ENCODE measurements at regions not wholly inside any gene's neighbourhood (a gene's known extent, or its start where the extent isn't known, plus 50 kb on each side); places are given as distances from the start of the nearest gene placed in this dataset.
"Not testable (repeated sequence)": the region's sequence is repeated elsewhere in the genome, so short reads cannot be mapped to it uniquely, and the experiment has no call there.

GRCh38 chr5:113693701-113694100 is 180.2 kb downstream of the YTHDC2 start:
- H3K4me3 Mint-ChIP-seq = no peak overlapping the region
- peaks cover 27% of the 10 kb centered on the region for H3K27me3 Mint-ChIP-seq
- no peak overlapping the region for H3K27ac Mint-ChIP-seq
- H3K9me3 Mint-ChIP-seq = no peaks in the 10 kb centered on the region
- no peaks in the 10 kb centered on the region for H3K36me3 Mint-ChIP-seq
- no peaks in the 10 kb centered on the region for H3K4me1 Mint-ChIP-seq
- no peak for ATAC-seq

- ATAC-seq = no peak
- Mint-ChIP-seq H3K9me3 (no peaks in the 10 kb centered on the region), H3K36me3 (no peaks in the 10 kb centered on the region), H3K4me3 (no peak overlapping the region), H3K27me3 (peaks cover 21% of the 10 kb centered on the region), H3K27ac (no peak overlapping the region), H3K4me1 (no peaks in the 10 kb centered on the region)
Observed at GRCh38 chr5:113694576-113694975, 181.1 kb downstream of the YTHDC2 start.

- no peaks in the 10 kb centered on the region for H3K36me3 Mint-ChIP-seq
- no peak overlapping the region for H3K4me3 Mint-ChIP-seq
- no peaks in the 10 kb centered on the region for H3K27me3 Mint-ChIP-seq
- H3K27ac Mint-ChIP-seq = no peak overlapping the region
- ATAC-seq = no peak
- peaks cover 11% of the 10 kb centered on the region for H3K9me3 Mint-ChIP-seq
- H3K4me1 Mint-ChIP-seq = no peaks in the 10 kb centered on the region
Observed at GRCh38 chr5:113703266-113703665, 189.8 kb downstream of the YTHDC2 start.

- H3K4me3 Mint-ChIP-seq = no peak overlapping the region
- H3K27ac Mint-ChIP-seq = no peak overlapping the region
- ATAC-seq = no peak
- no peaks in the 10 kb centered on the region for H3K36me3 Mint-ChIP-seq
- peaks cover 11% of the 10 kb centered on the region for H3K9me3 Mint-ChIP-seq
- no peaks in the 10 kb centered on the region for H3K27me3 Mint-ChIP-seq
- no peaks in the 10 kb centered on the region for H3K4me1 Mint-ChIP-seq
Observed at GRCh38 chr5:113705657-113706056, 192.2 kb downstream of the YTHDC2 start.

- H3K27me3 Mint-ChIP-seq = no peaks in the 10 kb centered on the region
- no peak overlapping the region for H3K27ac Mint-ChIP-seq
- peaks cover 4% of the 10 kb centered on the region for H3K9me3 Mint-ChIP-seq
- H3K36me3 Mint-ChIP-seq = no peaks in the 10 kb centered on the region
- no peak for ATAC-seq
- H3K4me3 Mint-ChIP-seq = no peak overlapping the region
- H3K4me1 Mint-ChIP-seq = no peaks in the 10 kb centered on the region
Observed at GRCh38 chr5:113713051-113713450, 199.6 kb downstream of the YTHDC2 start.

GRCh38 chr5:113715921-113716320 is 202.4 kb downstream of the YTHDC2 start:
- not testable (repeated sequence) for H3K9me3 Mint-ChIP-seq, H3K27me3 Mint-ChIP-seq, ATAC-seq, H3K4me1 Mint-ChIP-seq, H3K27ac Mint-ChIP-seq, H3K36me3 Mint-ChIP-seq, H3K4me3 Mint-ChIP-seq

GRCh38 chr5:113719549-113719948 is 206.1 kb downstream of the YTHDC2 start:
- Mint-ChIP-seq H3K4me1 (no peaks in the 10 kb centered on the region), H3K27me3 (no peaks in the 10 kb centered on the region), H3K36me3 (no peaks in the 10 kb centered on the region), H3K4me3 (no peak overlapping the region), H3K9me3 (peaks cover 3% of the 10 kb centered on the region), H3K27ac (no peak overlapping the region)
- no peak for ATAC-seq

- Mint-ChIP-seq H3K27ac (no peak overlapping the region), H3K4me1 (no peaks in the 10 kb centered on the region), H3K36me3 (no peaks in the 10 kb centered on the region), H3K4me3 (no peak overlapping the region), H3K9me3 (peaks cover 3% of the 10 kb centered on the region), H3K27me3 (no peaks in the 10 kb centered on the region)
- ATAC-seq = no peak
Observed at GRCh38 chr5:113721171-113721570, 207.7 kb downstream of the YTHDC2 start.

GRCh38 chr5:113723021-113723420 is 209.5 kb downstream of the YTHDC2 start:
- Mint-ChIP-seq H3K27ac (no peak overlapping the region), H3K27me3 (no peaks in the 10 kb centered on the region), H3K4me1 (no peaks in the 10 kb centered on the region), H3K4me3 (no peak overlapping the region), H3K9me3 (peaks cover 3% of the 10 kb centered on the region), H3K36me3 (no peaks in the 10 kb centered on the region)
- no peak for ATAC-seq

- Mint-ChIP-seq H3K27ac (no peak overlapping the region), H3K4me3 (no peak overlapping the region), H3K36me3 (no peaks in the 10 kb centered on the region), H3K27me3 (peaks cover under 1% of the 10 kb centered on the region), H3K4me1 (no peaks in the 10 kb centered on the region), H3K9me3 (no peaks in the 10 kb centered on the region)
- no peak for ATAC-seq
Observed at GRCh38 chr5:113735751-113736150, 222.3 kb downstream of the YTHDC2 start.

GRCh38 chr5:113742176-113742575 is 228.7 kb downstream of the YTHDC2 start:
- no peaks in the 10 kb centered on the region for H3K36me3 Mint-ChIP-seq
- H3K4me3 Mint-ChIP-seq = no peak overlapping the region
- ATAC-seq = no peak
- H3K27ac Mint-ChIP-seq = no peak overlapping the region
- H3K4me1 Mint-ChIP-seq = no peaks in the 10 kb centered on the region
- no peaks in the 10 kb centered on the region for H3K9me3 Mint-ChIP-seq
- H3K27me3 Mint-ChIP-seq = no peaks in the 10 kb centered on the region

GRCh38 chr5:113742639-113743038 is 229.1 kb downstream of the YTHDC2 start:
- Mint-ChIP-seq H3K27ac (no peak overlapping the region), H3K4me3 (no peak overlapping the region), H3K36me3 (no peaks in the 10 kb centered on the region), H3K27me3 (no peaks in the 10 kb centered on the region), H3K9me3 (no peaks in the 10 kb centered on the region), H3K4me1 (no peaks in the 10 kb centered on the region)
- ATAC-seq = no peak

GRCh38 chr5:113748403-113748802 is 234.9 kb downstream of the YTHDC2 start:
- ATAC-seq = no peak
- no peak overlapping the region for H3K27ac Mint-ChIP-seq
- H3K9me3 Mint-ChIP-seq = no peaks in the 10 kb centered on the region
- no peaks in the 10 kb centered on the region for H3K4me1 Mint-ChIP-seq
- no peaks in the 10 kb centered on the region for H3K27me3 Mint-ChIP-seq
- no peak overlapping the region for H3K4me3 Mint-ChIP-seq
- no peaks in the 10 kb centered on the region for H3K36me3 Mint-ChIP-seq

- no peak overlapping the region for H3K27ac Mint-ChIP-seq
- no peaks in the 10 kb centered on the region for H3K9me3 Mint-ChIP-seq
- no peaks in the 10 kb centered on the region for H3K27me3 Mint-ChIP-seq
- no peak for ATAC-seq
- H3K36me3 Mint-ChIP-seq = no peaks in the 10 kb centered on the region
- no peaks in the 10 kb centered on the region for H3K4me1 Mint-ChIP-seq
- H3K4me3 Mint-ChIP-seq = no peak overlapping the region
Observed at GRCh38 chr5:113749334-113749733, 235.8 kb downstream of the YTHDC2 start.

GRCh38 chr5:113753182-113753581 is 239.7 kb downstream of the YTHDC2 start:
- H3K4me3 Mint-ChIP-seq, H3K9me3 Mint-ChIP-seq, ATAC-seq, H3K27ac Mint-ChIP-seq, H3K4me1 Mint-ChIP-seq, H3K36me3 Mint-ChIP-seq: not testable (repeated sequence)
- H3K27me3 Mint-ChIP-seq = peaks cover 15% of the 10 kb centered on the region

GRCh38 chr5:113755516-113755915 is 242.0 kb downstream of the YTHDC2 start:
- peaks cover 3% of the 10 kb centered on the region for H3K9me3 Mint-ChIP-seq
- peaks cover 19% of the 10 kb centered on the region for H3K27me3 Mint-ChIP-seq
- no peak for ATAC-seq
- H3K36me3 Mint-ChIP-seq = no peaks in the 10 kb centered on the region
- H3K27ac Mint-ChIP-seq = no peak overlapping the region
- H3K4me1 Mint-ChIP-seq = no peaks in the 10 kb centered on the region
- no peak overlapping the region for H3K4me3 Mint-ChIP-seq

GRCh38 chr5:113757508-113757907 is 244.0 kb downstream of the YTHDC2 start:
- H3K4me1 Mint-ChIP-seq = no peaks in the 10 kb centered on the region

More at GRCh38 chr5:113757508-113757907, 244.0 kb downstream of the YTHDC2 start:
- Mint-ChIP-seq H3K36me3 (no peaks in the 10 kb centered on the region), H3K27ac (no peak overlapping the region), H3K4me3 (no peak overlapping the region), H3K9me3 (peaks cover 5% of the 10 kb centered on the region), H3K27me3 (peaks cover 19% of the 10 kb centered on the region)
- no peak for ATAC-seq

Measured in stimulated activated memory B cell treated with anti-CD40 and anti-IgM and Interleukin-4, amounts not matched to agents 10 μg/mL and 1 μg/mL and 100 μg/mL, for 72 hours (primary cell).